ENCODE measurements at regions not wholly inside any gene's neighbourhood (a gene's known extent, or its start where the extent isn't known, plus 50 kb on each side); places are given as distances from the start of the nearest gene placed in this dataset.

DNA sequence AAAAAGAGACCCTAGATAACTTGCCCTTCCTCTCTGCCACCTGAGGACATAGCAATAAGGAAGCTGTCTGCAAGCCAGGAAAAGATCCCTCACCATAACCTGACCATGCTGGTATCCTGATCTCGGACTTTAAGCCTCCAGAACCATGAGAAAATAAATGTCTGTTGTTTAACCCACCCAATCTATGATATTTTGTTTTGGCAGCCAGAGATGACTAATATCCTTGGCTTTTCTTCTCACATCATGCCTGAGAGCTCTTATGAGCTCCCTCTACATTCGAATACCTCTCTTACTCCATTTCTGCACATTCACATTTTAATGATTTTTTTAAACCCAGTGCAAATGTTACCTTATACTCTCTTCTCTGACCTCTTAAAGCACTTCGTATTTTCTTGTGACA, 214.0 kb upstream of the CHRM2 start:
- TF ChIP-seq, protein P1, sequence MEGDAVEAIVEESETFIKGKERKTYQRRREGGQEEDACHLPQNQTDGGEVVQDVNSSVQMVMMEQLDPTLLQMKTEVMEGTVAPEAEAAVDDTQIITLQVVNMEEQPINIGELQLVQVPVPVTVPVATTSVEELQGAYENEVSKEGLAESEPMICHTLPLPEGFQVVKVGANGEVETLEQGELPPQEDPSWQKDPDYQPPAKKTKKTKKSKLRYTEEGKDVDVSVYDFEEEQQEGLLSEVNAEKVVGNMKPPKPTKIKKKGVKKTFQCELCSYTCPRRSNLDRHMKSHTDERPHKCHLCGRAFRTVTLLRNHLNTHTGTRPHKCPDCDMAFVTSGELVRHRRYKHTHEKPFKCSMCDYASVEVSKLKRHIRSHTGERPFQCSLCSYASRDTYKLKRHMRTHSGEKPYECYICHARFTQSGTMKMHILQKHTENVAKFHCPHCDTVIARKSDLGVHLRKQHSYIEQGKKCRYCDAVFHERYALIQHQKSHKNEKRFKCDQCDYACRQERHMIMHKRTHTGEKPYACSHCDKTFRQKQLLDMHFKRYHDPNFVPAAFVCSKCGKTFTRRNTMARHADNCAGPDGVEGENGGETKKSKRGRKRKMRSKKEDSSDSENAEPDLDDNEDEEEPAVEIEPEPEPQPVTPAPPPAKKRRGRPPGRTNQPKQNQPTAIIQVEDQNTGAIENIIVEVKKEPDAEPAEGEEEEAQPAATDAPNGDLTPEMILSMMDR (IDR thresholded peaks at IDR 0.05): no peak
- H3K27me3 ChIP-seq: no peaks in the 10 kb centered on the region
- H3K27ac ChIP-seq: no peak overlapping the region
- H3K9me3 ChIP-seq: no peaks in the 10 kb centered on the region
- no peaks in the 10 kb centered on the region for H3K4me1 ChIP-seq (ENCODE audit: control insufficient read depth in 1 of 2, insufficient read depth in 1 of 2, low read depth in 1 of 2, low read length in 1 of 2)
- H3K36me3 ChIP-seq: no peaks in the 10 kb centered on the region
- no peak overlapping the region for H3K4me3 ChIP-seq (ENCODE audit: low read depth in 1 of 2, low read length in 1 of 2)

DNA sequence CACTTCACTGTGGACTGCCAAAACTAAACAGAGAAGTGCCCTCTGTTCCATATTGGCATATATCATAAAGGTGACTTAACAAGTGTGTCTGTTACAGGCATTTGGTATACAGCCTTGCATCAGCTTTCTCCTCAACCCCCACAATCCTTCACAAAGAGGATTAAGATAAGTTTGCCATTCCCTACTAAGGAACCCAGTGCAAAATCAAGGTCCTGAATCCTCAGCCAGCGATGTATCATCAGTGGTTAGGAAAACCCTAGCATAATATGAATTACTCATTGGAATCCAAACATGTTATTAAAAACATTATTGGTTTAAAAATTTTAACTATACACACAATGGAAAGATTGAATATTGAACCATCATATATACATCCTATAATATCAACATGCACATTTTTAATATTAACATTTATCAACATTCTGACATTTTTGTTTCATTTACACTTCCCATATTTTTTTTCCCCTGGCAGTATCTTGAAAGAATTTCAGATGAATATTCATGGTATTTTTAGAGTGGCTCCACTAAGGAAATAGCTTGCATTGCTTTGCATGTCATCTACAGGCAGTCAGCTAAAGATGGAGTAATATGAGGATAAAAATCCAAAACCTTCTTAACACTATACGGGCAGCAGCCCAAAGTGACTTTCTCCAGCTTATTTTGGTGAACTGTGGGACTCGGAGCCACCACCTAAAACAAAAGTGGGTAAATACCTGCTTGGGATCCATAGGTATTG, 215.6 kb upstream of the CHRM2 start:
- Histone ChIP-seq H3K36me3 (no peaks in the 10 kb centered on the region), H3K4me1 (ENCODE audit: control insufficient read depth in 1 of 2, insufficient read depth in 1 of 2, low read depth in 1 of 2, low read length in 1 of 2) (no peaks in the 10 kb centered on the region), H3K27me3 (no peaks in the 10 kb centered on the region), H3K9me3 (no peaks in the 10 kb centered on the region), H3K27ac (no peak overlapping the region), H3K4me3 (ENCODE audit: low read depth in 1 of 2, low read length in 1 of 2) (no peak overlapping the region)
- TF ChIP-seq, protein P1 (IDR thresholded peaks at IDR 0.05): no peak

DNA sequence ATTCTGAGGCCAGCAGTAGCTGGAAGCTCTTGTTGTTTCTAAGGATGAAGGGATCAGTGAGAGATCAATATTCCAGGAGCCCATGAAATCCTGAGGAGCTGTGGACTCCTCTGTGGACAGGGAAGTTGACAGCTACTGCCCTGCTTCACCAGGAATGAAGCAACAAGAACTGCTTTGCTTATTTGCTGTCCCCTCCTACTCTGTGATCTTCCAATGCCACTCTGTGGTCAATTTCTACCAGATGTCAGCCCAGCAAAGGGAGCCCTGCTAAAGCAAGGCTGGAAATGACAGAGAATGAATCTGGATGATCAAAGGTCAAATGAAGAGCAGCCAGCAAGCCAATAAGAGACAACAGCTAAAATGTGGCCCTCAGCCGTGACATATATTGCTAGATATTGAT, 227.5 kb upstream of the CHRM2 start:
- Histone ChIP-seq H3K4me3 (ENCODE audit: low read depth in 1 of 2, low read length in 1 of 2) (no peak overlapping the region), H3K36me3 (no peaks in the 10 kb centered on the region), H3K9me3 (no peaks in the 10 kb centered on the region), H3K27me3 (no peaks in the 10 kb centered on the region), H3K4me1 (ENCODE audit: control insufficient read depth in 1 of 2, insufficient read depth in 1 of 2, low read depth in 1 of 2, low read length in 1 of 2) (no peaks in the 10 kb centered on the region), H3K27ac (no peak overlapping the region)
- TF ChIP-seq, protein P1 (IDR thresholded peaks at IDR 0.05): no peak

DNA sequence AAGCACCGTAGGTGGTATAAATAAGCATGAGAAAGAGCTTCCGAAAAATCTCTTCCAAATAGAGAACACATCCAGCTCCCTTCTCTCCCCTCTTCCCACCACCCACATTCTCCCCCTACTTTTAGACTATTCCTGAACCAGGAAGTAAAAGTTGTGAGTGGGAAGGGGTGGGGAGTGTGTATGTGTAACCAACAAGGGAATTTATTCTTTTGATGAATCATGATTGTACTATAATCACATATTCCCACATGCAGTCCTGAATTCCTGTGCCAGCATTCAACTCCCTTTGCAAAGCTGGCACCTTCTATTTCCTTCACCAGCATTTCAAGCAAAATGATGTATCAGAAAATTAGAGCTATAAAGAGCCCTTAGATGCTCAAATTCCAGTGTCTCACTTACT, 230.6 kb upstream of the CHRM2 start:
- no peak overlapping the region for H3K27ac ChIP-seq
- H3K36me3 ChIP-seq: no peaks in the 10 kb centered on the region
- H3K4me3 ChIP-seq (ENCODE audit: low read depth in 1 of 2, low read length in 1 of 2): no peak overlapping the region
- no peaks in the 10 kb centered on the region for H3K4me1 ChIP-seq (ENCODE audit: control insufficient read depth in 1 of 2, insufficient read depth in 1 of 2, low read depth in 1 of 2, low read length in 1 of 2)
- no peaks in the 10 kb centered on the region for H3K27me3 ChIP-seq
- H3K9me3 ChIP-seq: no peaks in the 10 kb centered on the region
- TF ChIP-seq, protein P1 (IDR thresholded peaks at IDR 0.05): no peak

DNA sequence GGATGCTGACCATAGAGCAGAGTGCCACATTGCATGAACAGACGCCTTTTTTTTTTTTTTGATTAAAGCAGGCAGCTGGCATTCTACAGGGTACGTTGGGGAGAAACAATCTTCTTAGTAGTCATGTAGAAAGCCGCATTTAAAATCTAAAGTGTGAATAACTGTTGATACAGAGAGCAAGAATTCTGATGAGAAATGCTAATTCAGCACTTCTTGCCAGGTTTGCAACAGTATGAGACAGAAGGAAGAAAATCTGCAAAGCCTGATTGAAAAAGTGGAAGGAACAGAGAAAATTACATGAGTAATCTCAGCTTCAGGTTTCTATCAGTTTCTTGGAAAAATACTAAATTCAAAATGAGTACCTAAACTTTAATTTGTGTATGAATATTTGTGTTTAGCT, 232.7 kb upstream of the CHRM2 start:
- H3K36me3 ChIP-seq: no peaks in the 10 kb centered on the region
- H3K4me1 ChIP-seq (ENCODE audit: control insufficient read depth in 1 of 2, insufficient read depth in 1 of 2, low read depth in 1 of 2, low read length in 1 of 2): no peaks in the 10 kb centered on the region
- no peak overlapping the region for H3K4me3 ChIP-seq (ENCODE audit: low read depth in 1 of 2, low read length in 1 of 2)
- H3K27me3 ChIP-seq: no peaks in the 10 kb centered on the region
- TF ChIP-seq, protein P1 (IDR thresholded peaks at IDR 0.05): no peak
- H3K27ac ChIP-seq: no peak overlapping the region
- H3K9me3 ChIP-seq: no peaks in the 10 kb centered on the region
